DND-41 (cell line): ENCODE measurements at regions not wholly inside any gene's neighbourhood (a gene's known extent, or its start where the extent isn't known, plus 50 kb on each side); places are given as distances from the start of the nearest gene placed in this dataset.

Experiments
- ATAC-seq: fragments of 200-7000 bp; cut with Tn5 transposase; 3 replicates; pipeline ENCODE4 v1.9.1; 2021; ENCODE audit warnings: low read depth; ENCODE audit not compliant: insufficient read depth
- DNase-seq: peaks from one replicate; pipeline ENCODE4 v3.0.0-alpha.2; 2020
- H2AFZ ChIP-seq: 2 replicates; pipeline ENCODE4 v1.6.0; 2012; ENCODE audit warnings: low read depth, low read length
- H3K27ac ChIP-seq: 2 replicates; pipeline ENCODE4 v1.5.1; 2012; ENCODE audit warnings: low read length, inconsistent platforms
- H3K27me3 ChIP-seq: fragments of 200-600 bp; sonication (generic); 2 replicates; pipeline ENCODE4 v1.6.0; 2012; ENCODE audit warnings: low read length, mild to moderate bottlenecking, inconsistent platforms; ENCODE audit not compliant: insufficient read depth, poor library complexity
- H3K36me3 ChIP-seq: 2 replicates; pipeline ENCODE4 v1.5.1; 2012; ENCODE audit warnings: low read length, inconsistent platforms; ENCODE audit not compliant: insufficient read depth
- H3K4me1 ChIP-seq: 2 replicates; pipeline ENCODE4 v1.5.1; 2012; ENCODE audit warnings: mild to moderate bottlenecking, low read length; ENCODE audit not compliant: insufficient read depth
- H3K4me2 ChIP-seq: 2 replicates; pipeline ENCODE4 v1.6.0; 2012; ENCODE audit warnings: mild to moderate bottlenecking, moderate library complexity, low read length, inconsistent platforms; ENCODE audit not compliant: insufficient read depth
- H3K4me3 ChIP-seq, 2 experiments: fragments of 200-600 bp in 1 of 2; shearing (Covaris generic) in 1 of 2; 2 replicates each; pipeline ENCODE4 v1.5.1; 2012 to 2016; ENCODE audit warnings: inconsistent platforms in 2 of 2, low read length in 2 of 2, mild to moderate bottlenecking in 2 of 2, low read depth in 1 of 2, moderate library complexity in 1 of 2
- H3K79me2 ChIP-seq: 2 replicates; pipeline ENCODE4 v1.6.0; 2012; ENCODE audit warnings: low read length, inconsistent platforms; ENCODE audit not compliant: insufficient read depth
- H3K9ac ChIP-seq: 2 replicates; pipeline ENCODE4 v1.6.0; 2012; ENCODE audit warnings: low read depth, mild to moderate bottlenecking, inconsistent platforms, low read length, moderate library complexity
- H3K9me3 ChIP-seq: 2 replicates; pipeline ENCODE4 v1.5.1; 2012; ENCODE audit warnings: low read length, moderate library complexity, mild to moderate bottlenecking, inconsistent platforms; ENCODE audit not compliant: insufficient read depth, severe bottlenecking
- H4K20me1 ChIP-seq: 2 replicates; pipeline ENCODE4 v1.6.0; 2012; ENCODE audit warnings: low read length; ENCODE audit not compliant: insufficient read depth
- CTCF ChIP-seq: IDR thresholded peaks from 2 replicates; pipeline ENCODE4 v1.5.1; 2012; ENCODE audit warnings: borderline replicate concordance, low read length, moderate library complexity, mild to moderate bottlenecking; ENCODE audit not compliant: poor library complexity, severe bottlenecking; ENCODE audit errors: extremely low read depth
- EZH2 ChIP-seq: IDR thresholded peaks from 3 replicates; pipeline ENCODE4 v1.6.1; 2012; ENCODE audit warnings: borderline replicate concordance, low read depth, mild to moderate bottlenecking, moderate library complexity, low read length, inconsistent platforms; ENCODE audit not compliant: severe bottlenecking

- no peaks in the 10 kb centered on the region for H3K36me3 ChIP-seq
- no peaks in the 10 kb centered on the region for H3K79me2 ChIP-seq
- no peaks in the 10 kb centered on the region; the same call in 1 of the 2 replicates for H4K20me1 ChIP-seq
- no peaks in the 10 kb centered on the region for H3K4me1 ChIP-seq
- DNase-seq: no peak
- H3K4me2 ChIP-seq: no peak overlapping the region
- H3K4me3 ChIP-seq: no peak overlapping the region
- no peaks in the 10 kb centered on the region for H3K27me3 ChIP-seq
- TF ChIP-seq CTCF: no peak
- no peak for TF ChIP-seq EZH2
- no peak for ATAC-seq
- H3K9ac ChIP-seq: no peak overlapping the region
- no peaks in the 10 kb centered on the region for H3K9me3 ChIP-seq
- no peak overlapping the region for H3K27ac ChIP-seq
- no peak overlapping the region for H2AFZ ChIP-seq
Measured at GRCh38 chr17:52384695-52385094, 226.2 kb upstream of the CA10 start.

DNA sequence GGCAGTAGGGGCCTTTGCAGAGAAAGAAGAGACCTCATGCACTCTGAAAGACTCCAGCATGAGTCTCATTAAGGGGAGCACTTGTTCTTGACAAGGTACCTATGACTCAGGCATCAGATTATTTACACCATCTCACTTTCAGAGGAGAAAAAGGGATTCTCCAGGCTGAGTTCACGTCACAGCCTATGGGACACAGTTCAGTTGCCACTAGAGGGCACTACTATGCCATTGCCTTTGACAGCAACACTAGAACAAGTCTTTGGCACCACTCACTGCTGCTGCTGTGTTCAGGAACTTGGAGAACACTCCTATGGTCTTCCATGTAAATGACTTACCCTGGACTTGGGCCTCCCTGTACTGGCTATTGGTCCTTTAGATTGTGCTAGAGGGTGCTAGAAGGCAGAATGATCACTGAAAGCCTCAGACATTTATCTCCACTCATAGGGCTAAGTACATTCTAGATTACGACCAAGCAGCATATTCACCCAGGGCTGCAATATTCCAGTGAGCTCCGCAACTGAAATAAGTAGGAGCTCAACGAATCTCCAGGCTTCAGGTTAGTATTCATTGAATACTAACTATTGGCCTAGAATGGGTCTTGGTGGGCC is 225.1 kb upstream of the CA10 start:
- H3K36me3 ChIP-seq: no peaks in the 10 kb centered on the region
- no peaks in the 10 kb centered on the region for H3K79me2 ChIP-seq
- H3K4me3 ChIP-seq: no peak overlapping the region
- no peaks in the 10 kb centered on the region; the same call in 1 of the 2 replicates for H4K20me1 ChIP-seq
- DNase-seq (peak; percentile 44), ATAC-seq (peak; percentile 69; the same call in 2 of the 3 replicates)
- no peak overlapping the region for H3K27ac ChIP-seq
- H3K9me3 ChIP-seq: no peaks in the 10 kb centered on the region
- no peak overlapping the region for H2AFZ ChIP-seq
- no peak overlapping the region for H3K9ac ChIP-seq
- H3K4me1 ChIP-seq: no peaks in the 10 kb centered on the region
- TF ChIP-seq CTCF (peak; percentile 82), EZH2 (no peak)
- H3K27me3 ChIP-seq: no peaks in the 10 kb centered on the region
- no peak overlapping the region for H3K4me2 ChIP-seq

DNA sequence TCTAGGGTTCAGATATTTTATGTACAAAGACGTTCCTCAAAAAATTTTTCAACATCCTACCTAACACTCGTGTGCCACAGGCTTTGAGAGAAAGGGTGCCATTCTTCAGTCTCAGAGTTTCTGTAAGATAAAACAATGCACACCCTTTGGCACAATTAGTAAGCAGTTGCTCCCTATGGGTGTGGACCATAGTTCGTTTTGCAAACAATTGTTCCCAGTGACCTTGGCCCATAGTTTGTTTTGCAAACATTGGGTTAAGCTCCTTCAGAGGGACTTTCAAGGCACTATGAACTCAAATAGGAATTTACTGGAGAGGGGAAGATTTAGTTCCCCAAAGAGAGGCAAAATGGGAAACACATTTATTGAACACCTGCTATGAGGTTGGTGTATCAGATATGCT is 220.3 kb upstream of the CA10 start:
- Histone ChIP-seq H3K79me2 (no peaks in the 10 kb centered on the region), H3K4me2 (no peak overlapping the region), H3K4me3 (no peak overlapping the region), H2AFZ (no peak overlapping the region), H3K4me1 (no peaks in the 10 kb centered on the region), H3K27me3 (no peaks in the 10 kb centered on the region), H3K27ac (no peak overlapping the region), H4K20me1 (no peaks in the 10 kb centered on the region), H3K9me3 (no peaks in the 10 kb centered on the region), H3K36me3 (no peaks in the 10 kb centered on the region), H3K9ac (no peak overlapping the region)
- DNase-seq: no peak
- TF ChIP-seq CTCF (no peak), EZH2 (no peak)
- no peak for ATAC-seq

DNA sequence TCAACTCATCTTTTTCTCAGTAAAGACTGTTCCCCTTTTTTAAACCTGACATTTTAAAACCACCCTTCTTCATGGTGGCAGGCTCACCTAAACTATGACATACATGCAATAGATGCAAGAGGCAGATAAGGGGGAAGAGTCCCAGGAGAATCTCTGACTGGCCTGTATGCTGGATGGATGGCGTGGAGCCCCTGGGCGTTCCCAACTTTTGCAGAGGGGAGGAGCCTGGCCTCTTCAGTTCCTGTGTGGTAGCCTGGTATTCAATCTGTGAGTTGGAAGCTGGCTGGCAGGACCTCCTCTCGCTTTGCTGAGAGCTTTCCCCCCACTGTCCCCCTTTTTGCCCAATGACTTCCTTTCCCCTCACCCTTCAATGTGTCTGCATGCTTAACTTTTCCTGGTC is 217.6 kb upstream of the CA10 start:
- Histone ChIP-seq H3K27me3 (no peaks in the 10 kb centered on the region), H4K20me1 (no peaks in the 10 kb centered on the region), H3K9ac (no peak overlapping the region), H3K79me2 (no peaks in the 10 kb centered on the region), H3K36me3 (no peaks in the 10 kb centered on the region), H3K4me1 (no peaks in the 10 kb centered on the region), H3K4me2 (no peak overlapping the region), H3K27ac (no peak overlapping the region), H2AFZ (no peak overlapping the region), H3K4me3 (no peak overlapping the region), H3K9me3 (no peaks in the 10 kb centered on the region)
- ATAC-seq (no peak), DNase-seq (no peak)
- TF ChIP-seq EZH2: no peak
- no peak for TF ChIP-seq CTCF
